ENCODE measurements at regions not wholly inside any gene's neighbourhood (a gene's known extent, or its start where the extent isn't known, plus 50 kb on each side); places are given as distances from the start of the nearest gene placed in this dataset.

DNA sequence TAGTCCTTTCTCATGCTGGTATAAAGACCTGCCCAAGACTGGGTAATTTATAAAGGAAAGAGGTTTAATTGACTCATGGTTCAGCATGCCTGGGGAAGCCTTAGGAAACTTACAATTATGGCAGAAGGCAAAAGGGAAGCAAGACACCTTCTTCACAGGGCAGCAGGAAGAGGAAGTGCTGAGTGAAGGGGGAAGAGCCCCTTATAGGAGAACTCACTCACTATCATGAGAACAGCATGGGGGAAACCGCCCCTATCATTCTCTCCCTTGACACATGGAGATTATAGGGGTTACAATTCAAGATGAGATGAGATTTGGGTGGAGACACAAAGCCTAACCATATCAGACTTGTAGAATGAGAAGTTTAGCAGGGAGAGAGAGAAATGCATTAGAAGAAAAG, 373.3 kb upstream of the DIAPH2 start:
- Histone ChIP-seq H2AFZ (ENCODE audit: low read length) (no peak overlapping the region), H3K36me3 (replicated peaks; ENCODE audit: insufficient read depth, low read length) (no peaks in the 10 kb centered on the region), H3K27ac (ENCODE audit: low read length) (no peak overlapping the region), H3K4me2 (ENCODE audit: low read depth, low read length) (no peak overlapping the region), H3F3A (ENCODE audit: insufficient read depth, low read length) (no peaks in the 10 kb centered on the region), H3K79me2 (ENCODE audit: low read length) (no peaks in the 10 kb centered on the region), H3K4me3 (ENCODE audit: low read length) (no peak overlapping the region), H3K9me3 (replicated peaks; ENCODE audit: insufficient read depth, low read length) (no peaks in the 10 kb centered on the region), H3K9me2 (replicated peaks; ENCODE audit: insufficient read depth, low read length) (no peaks in the 10 kb centered on the region), H4K20me1 (ENCODE audit: insufficient read depth, low read length) (no peaks in the 10 kb centered on the region), H3K4me1 (ENCODE audit: low read length) (no peaks in the 10 kb centered on the region), H3K9ac (ENCODE audit: low read length) (no peak overlapping the region), H3K27me3 (replicated peaks; ENCODE audit: insufficient read depth, low read length) (no peaks in the 10 kb centered on the region)
- no peak for DNase-seq
- TF ChIP-seq EZH2phosphoT487 (IDR thresholded peaks at IDR 0.05; ENCODE audit: low read length) (no peak), CTCF (IDR thresholded peaks at IDR 0.05; ENCODE audit: low read length) (no peak), EZH2 (optimal IDR thresholded peaks at IDR 0.05; ENCODE audit: low read depth, low read length) (no peak)

- DNase-seq: no peak
- H3K9me2 ChIP-seq (replicated peaks; ENCODE audit: insufficient read depth, low read length): no peaks in the 10 kb centered on the region
- H3K4me1 ChIP-seq (ENCODE audit: low read length): no peaks in the 10 kb centered on the region
- no peak for TF ChIP-seq EZH2 (optimal IDR thresholded peaks at IDR 0.05; ENCODE audit: low read depth, low read length)
- no peak for TF ChIP-seq EZH2phosphoT487 (IDR thresholded peaks at IDR 0.05; ENCODE audit: low read length)
- no peak for TF ChIP-seq CTCF (IDR thresholded peaks at IDR 0.05; ENCODE audit: low read length)
- no peaks in the 10 kb centered on the region for H3K9me3 ChIP-seq (replicated peaks; ENCODE audit: insufficient read depth, low read length)
- H3K79me2 ChIP-seq (ENCODE audit: low read length): no peaks in the 10 kb centered on the region
- no peak overlapping the region for H3K9ac ChIP-seq (ENCODE audit: low read length)
- H3K4me2 ChIP-seq (ENCODE audit: low read depth, low read length): no peak overlapping the region
- no peaks in the 10 kb centered on the region for H3F3A ChIP-seq (ENCODE audit: insufficient read depth, low read length)
- no peaks in the 10 kb centered on the region for H4K20me1 ChIP-seq (ENCODE audit: insufficient read depth, low read length)
- no peaks in the 10 kb centered on the region for H3K27me3 ChIP-seq (replicated peaks; ENCODE audit: insufficient read depth, low read length)
- H3K4me3 ChIP-seq (ENCODE audit: low read length): no peak overlapping the region
- H2AFZ ChIP-seq (ENCODE audit: low read length): no peak overlapping the region
- no peaks in the 10 kb centered on the region for H3K36me3 ChIP-seq (replicated peaks; ENCODE audit: insufficient read depth, low read length)
- H3K27ac ChIP-seq (ENCODE audit: low read length): no peak overlapping the region
These were observed 369.7 kb upstream of the DIAPH2 start for GRCh38 chrX:96314985-96315384.

GRCh38 chrX:96361844-96362243, 322.8 kb upstream of the DIAPH2 start:
- Histone ChIP-seq H3K9ac (ENCODE audit: low read length) (no peak overlapping the region), H3K27me3 (replicated peaks; ENCODE audit: insufficient read depth, low read length) (no peaks in the 10 kb centered on the region), H3F3A (ENCODE audit: insufficient read depth, low read length) (no peaks in the 10 kb centered on the region), H3K9me3 (replicated peaks; ENCODE audit: insufficient read depth, low read length) (no peaks in the 10 kb centered on the region), H3K79me2 (ENCODE audit: low read length) (no peaks in the 10 kb centered on the region), H2AFZ (ENCODE audit: low read length) (no peak overlapping the region), H4K20me1 (ENCODE audit: insufficient read depth, low read length) (no peaks in the 10 kb centered on the region), H3K27ac (ENCODE audit: low read length) (no peak overlapping the region), H3K4me2 (ENCODE audit: low read depth, low read length) (no peak overlapping the region), H3K4me1 (ENCODE audit: low read length) (no peaks in the 10 kb centered on the region), H3K36me3 (replicated peaks; ENCODE audit: insufficient read depth, low read length) (no peaks in the 10 kb centered on the region), H3K4me3 (ENCODE audit: low read length) (no peak overlapping the region), H3K9me2 (replicated peaks; ENCODE audit: insufficient read depth, low read length) (no peaks in the 10 kb centered on the region)
- no peak for DNase-seq
- TF ChIP-seq EZH2 (optimal IDR thresholded peaks at IDR 0.05; ENCODE audit: low read depth, low read length) (no peak), CTCF (IDR thresholded peaks at IDR 0.05; ENCODE audit: low read length) (no peak), EZH2phosphoT487 (IDR thresholded peaks at IDR 0.05; ENCODE audit: low read length) (no peak)

Measured in MM.1S (cell line).